Cardiac muscle cell (in vitro differentiated cells and primary cell): ENCODE measurements at regions not wholly inside any gene's neighbourhood (a gene's known extent, or its start where the extent isn't known, plus 50 kb on each side); places are given as distances from the start of the nearest gene placed in this dataset.
A peak's percentile ranks its signal among the peaks of the same experiment; 100 is the strongest.
"Not testable (repeated sequence)": the region's sequence is repeated elsewhere in the genome, so short reads cannot be mapped to it uniquely, and the experiment has no call there.

Experiments used
- DNase-seq, 2 donors: peaks; one replicate each; pipeline versions ENCODE4 v3.0.0 to v3.0.0-alpha.2; 2010 to 2017; ENCODE audit warnings: low read depth in 1 of 2, low spot score in 1 of 2
- H3K27ac ChIP-seq: fragments of 200-600 bp; sonication (generic); 2 replicates; pipeline ENCODE4 v1.5.1; 2016
- H3K27me3 ChIP-seq: fragments of 200-600 bp; sonication (generic); 2 replicates; pipeline ENCODE4 v1.6.0; 2016; ENCODE audit warnings: control low read depth
- H3K36me3 ChIP-seq: fragments of 200-600 bp; sonication (generic); 2 replicates; pipeline ENCODE4 v1.5.1; 2016; ENCODE audit warnings: control low read depth
- H3K4me1 ChIP-seq: fragments of 200-600 bp; sonication (generic); 2 replicates; pipeline ENCODE4 v1.8.1; 2017; ENCODE audit warnings: low read depth, mild to moderate bottlenecking, mixed run types
- H3K4me3 ChIP-seq: fragments of 200-600 bp; sonication (generic); 2 replicates; pipeline ENCODE4 v1.5.1; 2016; ENCODE audit warnings: mild to moderate bottlenecking
- H3K9me3 ChIP-seq: fragments of 200-600 bp; sonication (generic); 2 replicates; pipeline ENCODE4 v1.5.1; 2017; ENCODE audit warnings: low read depth, mild to moderate bottlenecking, control low read depth
- TF ChIP-seq, protein P1 (sequence below): IDR thresholded peaks from 2 replicates; pipeline ENCODE4 v1.5.1; 2012; ENCODE audit warnings: low read depth, mild to moderate bottlenecking, low read length

DNA sequence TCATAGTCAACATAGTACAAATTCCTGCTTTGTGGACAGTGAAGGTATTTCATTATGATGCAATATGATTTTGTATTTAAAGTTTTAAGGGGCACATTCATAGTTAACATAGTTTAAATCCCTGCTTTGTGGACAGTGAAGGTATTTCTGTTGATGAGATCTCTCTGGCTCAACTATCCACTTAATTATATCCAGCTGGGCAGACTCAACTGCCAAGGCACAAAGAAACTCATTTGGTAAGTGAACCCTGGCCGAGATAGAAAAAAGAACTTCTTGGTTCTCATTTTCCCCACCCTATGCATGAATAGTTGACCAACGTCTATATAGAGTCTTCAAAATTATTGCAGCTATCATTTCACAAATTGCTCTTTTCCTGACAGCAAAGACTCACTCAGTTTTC lies 1194.6 kb downstream of the NCAM2 start:
- TF ChIP-seq, protein P1, sequence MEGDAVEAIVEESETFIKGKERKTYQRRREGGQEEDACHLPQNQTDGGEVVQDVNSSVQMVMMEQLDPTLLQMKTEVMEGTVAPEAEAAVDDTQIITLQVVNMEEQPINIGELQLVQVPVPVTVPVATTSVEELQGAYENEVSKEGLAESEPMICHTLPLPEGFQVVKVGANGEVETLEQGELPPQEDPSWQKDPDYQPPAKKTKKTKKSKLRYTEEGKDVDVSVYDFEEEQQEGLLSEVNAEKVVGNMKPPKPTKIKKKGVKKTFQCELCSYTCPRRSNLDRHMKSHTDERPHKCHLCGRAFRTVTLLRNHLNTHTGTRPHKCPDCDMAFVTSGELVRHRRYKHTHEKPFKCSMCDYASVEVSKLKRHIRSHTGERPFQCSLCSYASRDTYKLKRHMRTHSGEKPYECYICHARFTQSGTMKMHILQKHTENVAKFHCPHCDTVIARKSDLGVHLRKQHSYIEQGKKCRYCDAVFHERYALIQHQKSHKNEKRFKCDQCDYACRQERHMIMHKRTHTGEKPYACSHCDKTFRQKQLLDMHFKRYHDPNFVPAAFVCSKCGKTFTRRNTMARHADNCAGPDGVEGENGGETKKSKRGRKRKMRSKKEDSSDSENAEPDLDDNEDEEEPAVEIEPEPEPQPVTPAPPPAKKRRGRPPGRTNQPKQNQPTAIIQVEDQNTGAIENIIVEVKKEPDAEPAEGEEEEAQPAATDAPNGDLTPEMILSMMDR, result no peak
- H3K27me3 ChIP-seq, result no peaks in the 10 kb centered on the region
- no peaks in the 10 kb centered on the region for H3K36me3 ChIP-seq
- no peak overlapping the region for H3K4me3 ChIP-seq
- no peaks in the 10 kb centered on the region for H3K9me3 ChIP-seq
- no peaks in the 10 kb centered on the region for H3K4me1 ChIP-seq
- no peak for DNase-seq
- no peak overlapping the region for H3K27ac ChIP-seq

DNA sequence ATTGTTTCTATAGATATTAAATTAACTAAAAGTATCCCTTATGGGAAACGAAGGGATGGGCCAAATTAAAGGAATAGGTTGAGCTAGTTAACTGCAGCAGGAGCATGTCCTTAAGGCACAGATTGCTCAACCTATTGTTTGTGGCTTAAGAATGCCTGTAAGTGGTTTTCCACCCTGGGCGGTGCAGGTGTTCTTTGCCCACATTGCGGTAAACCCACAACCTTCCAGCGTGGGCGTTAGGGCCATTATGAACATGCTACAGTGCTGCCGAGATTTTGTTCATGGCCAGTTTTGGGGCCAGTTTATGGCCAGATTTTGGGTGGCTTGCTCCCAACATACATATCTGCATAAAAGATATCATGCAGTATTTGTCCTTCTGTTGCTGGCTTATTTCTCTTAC lies 1196.8 kb downstream of the NCAM2 start:
- not testable (repeated sequence) for H3K9me3 ChIP-seq, H3K36me3 ChIP-seq, H3K4me1 ChIP-seq, H3K27ac ChIP-seq, H3K4me3 ChIP-seq, DNase-seq, H3K27me3 ChIP-seq

GRCh38 chr21:22200378-22201092 lies 1202.3 kb downstream of the NCAM2 start:
- H3K9me3 ChIP-seq, result no peaks in the 10 kb centered on the region
- no peaks in the 10 kb centered on the region for H3K4me1 ChIP-seq
- no peak overlapping the region for H3K4me3 ChIP-seq
- no peak overlapping the region for H3K27ac ChIP-seq
- no peaks in the 10 kb centered on the region for H3K27me3 ChIP-seq
- TF ChIP-seq, protein P1, result no peak
- H3K36me3 ChIP-seq, result no peaks in the 10 kb centered on the region
- DNase-seq, result peak in 1 of 2 donors; percentile 5

- Histone ChIP-seq H3K36me3 (no peaks in the 10 kb centered on the region), H3K4me3 (no peak overlapping the region), H3K27me3 (no peaks in the 10 kb centered on the region), H3K4me1 (no peaks in the 10 kb centered on the region), H3K27ac (no peak overlapping the region), H3K9me3 (no peaks in the 10 kb centered on the region)
- DNase-seq, result peak in 1 of 2 donors; percentile 1
- TF ChIP-seq, protein P1, result no peak
Observed at GRCh38 chr21:22201126-22201525, 1202.9 kb downstream of the NCAM2 start.

DNA sequence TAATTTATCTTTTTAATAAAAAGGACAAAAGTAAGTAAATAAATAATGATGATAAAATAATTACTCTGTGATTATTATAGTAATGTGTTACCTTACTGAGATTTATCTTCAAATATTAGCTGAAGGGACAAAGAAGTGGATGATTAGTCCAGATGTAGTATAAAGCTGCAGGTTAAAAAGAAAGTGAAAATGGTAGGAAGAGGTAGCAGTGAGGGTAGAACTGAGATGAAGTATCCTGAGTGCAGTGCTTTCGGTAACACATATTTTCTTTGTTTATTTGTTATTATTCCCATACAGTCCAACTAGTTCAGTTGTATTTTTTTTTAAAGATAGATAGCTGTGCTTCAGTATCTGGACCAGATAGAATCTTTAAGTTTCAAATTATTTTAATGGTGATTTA lies 1203.5 kb downstream of the NCAM2 start:
- Histone ChIP-seq H3K4me1 (no peaks in the 10 kb centered on the region), H3K27me3 (no peaks in the 10 kb centered on the region), H3K9me3 (no peaks in the 10 kb centered on the region), H3K36me3 (no peaks in the 10 kb centered on the region), H3K4me3 (no peak overlapping the region), H3K27ac (no peak overlapping the region)
- no peak for DNase-seq
- TF ChIP-seq, protein P1, result no peak

GRCh38 chr21:22209304-22209700 lies 1211.1 kb downstream of the NCAM2 start:
- H3K27me3 ChIP-seq, result no peaks in the 10 kb centered on the region
- H3K4me3 ChIP-seq, result no peak overlapping the region
- H3K4me1 ChIP-seq, result no peaks in the 10 kb centered on the region
- TF ChIP-seq, protein P1, result no peak
- no peak for DNase-seq
- H3K27ac ChIP-seq, result no peak overlapping the region
- no peaks in the 10 kb centered on the region for H3K36me3 ChIP-seq
- no peaks in the 10 kb centered on the region for H3K9me3 ChIP-seq
